ENCODE measurements at regions not wholly inside any gene's neighbourhood (a gene's known extent, or its start where the extent isn't known, plus 50 kb on each side); places are given as distances from the start of the nearest gene placed in this dataset.

- no peak for TF ChIP-seq CTCF (conservative IDR thresholded peaks at IDR 0.05; ENCODE audit: low read length)
- TF ChIP-seq EZH2phosphoT487 (IDR thresholded peaks at IDR 0.05; ENCODE audit: borderline replicate concordance, low read depth, low read length), result no peak
Observed at GRCh38 chr3:5798809-5799208, 611.3 kb downstream of the EDEM1 start.

Measured in OCI-LY7 (cell line).